ENCODE measurements at regions not wholly inside any gene's neighbourhood (a gene's known extent, or its start where the extent isn't known, plus 50 kb on each side); places are given as distances from the start of the nearest gene placed in this dataset.

DNA sequence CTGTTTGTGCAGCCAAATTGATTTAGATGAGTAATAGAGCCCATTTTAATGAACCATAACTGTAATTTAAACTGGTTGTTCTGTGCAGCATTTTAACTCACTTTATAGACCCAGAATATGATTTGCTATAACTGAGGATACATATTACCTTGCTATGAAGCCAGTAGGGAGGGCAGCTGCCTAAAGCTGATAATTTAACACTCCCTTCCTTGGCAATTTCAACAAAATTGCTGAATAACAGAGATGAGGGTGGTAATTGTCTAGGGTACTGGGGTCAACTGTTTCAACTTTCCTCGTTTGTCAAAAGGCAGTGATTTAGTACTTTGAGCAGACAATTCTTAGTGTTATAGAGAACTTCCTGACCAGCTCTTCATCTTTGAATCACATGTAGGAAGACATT lies 304.9 kb upstream of the POU1F1 start:
- Histone ChIP-seq H3T11ph (ENCODE audit: low read length) (no peak overlapping the region), H3K18ac (ENCODE audit: insufficient read length, low read depth, low read length) (no peak overlapping the region), H3K23me2 (ENCODE audit: insufficient read length, low read depth, low read length, poor library complexity, severe bottlenecking) (no peaks in the 10 kb centered on the region), H3K4me1 (ENCODE audit: insufficient read depth, low read length) (no peaks in the 10 kb centered on the region), H3K79me2 (ENCODE audit: insufficient read depth, low read length) (no peaks in the 10 kb centered on the region), H3K9ac (ENCODE audit: extremely low read depth, insufficient read length, low read length) (no peak overlapping the region), H4K5ac (ENCODE audit: insufficient read length, low read depth, low read length) (no peak overlapping the region), H3K14ac (ENCODE audit: insufficient read depth, low read length) (no peak overlapping the region), H3K79me1 (ENCODE audit: insufficient read depth, low read depth, low read length, poor library complexity, severe bottlenecking) (no peaks in the 10 kb centered on the region), H2BK20ac (ENCODE audit: low read depth, low read length, poor library complexity, severe bottlenecking) (no peak overlapping the region), H3K4ac (ENCODE audit: low read depth, low read length) (no peak overlapping the region), H2BK5ac (ENCODE audit: insufficient read length, low read length) (no peak overlapping the region), H3K27me3 (ENCODE audit: insufficient read depth, low read length) (no peaks in the 10 kb centered on the region), H4K8ac (replicated peaks; ENCODE audit: insufficient read length, low read depth, low read length) (no peak overlapping the region), H3K4me2 (ENCODE audit: insufficient read depth, insufficient read length, low read length) (no peak overlapping the region), H3K27ac (ENCODE audit: insufficient read length, low read depth, low read length) (no peak overlapping the region), H2AFZ (ENCODE audit: low read length) (no peak overlapping the region), H4K91ac (ENCODE audit: insufficient read length, low read depth, low read length) (no peak overlapping the region), H3K23ac (ENCODE audit: insufficient read length, low read depth, low read length) (no peak overlapping the region), H2AK5ac (ENCODE audit: insufficient read length, low read length) (no peak overlapping the region), H2BK15ac (ENCODE audit: low read depth, low read length) (no peak overlapping the region), H3K56ac (ENCODE audit: insufficient read length, low read depth, low read length) (no peak overlapping the region), H2BK120ac (ENCODE audit: low read depth, low read length, poor library complexity, severe bottlenecking) (no peak overlapping the region), H2BK12ac (ENCODE audit: insufficient read length, low read depth, low read length) (no peak overlapping the region), H4K20me1 (ENCODE audit: control insufficient read depth, insufficient read depth, insufficient read length) (no peaks in the 10 kb centered on the region), H3K9me3 (ENCODE audit: control insufficient read depth, low read depth, low read length) (no peaks in the 10 kb centered on the region)
- no peaks in the 10 kb centered on the region for H3K4me1 Mint-ChIP-seq
- H3K27me3 Mint-ChIP-seq (ENCODE audit: low read depth) = no peaks in the 10 kb centered on the region
- TF ChIP-seq, protein P1, sequence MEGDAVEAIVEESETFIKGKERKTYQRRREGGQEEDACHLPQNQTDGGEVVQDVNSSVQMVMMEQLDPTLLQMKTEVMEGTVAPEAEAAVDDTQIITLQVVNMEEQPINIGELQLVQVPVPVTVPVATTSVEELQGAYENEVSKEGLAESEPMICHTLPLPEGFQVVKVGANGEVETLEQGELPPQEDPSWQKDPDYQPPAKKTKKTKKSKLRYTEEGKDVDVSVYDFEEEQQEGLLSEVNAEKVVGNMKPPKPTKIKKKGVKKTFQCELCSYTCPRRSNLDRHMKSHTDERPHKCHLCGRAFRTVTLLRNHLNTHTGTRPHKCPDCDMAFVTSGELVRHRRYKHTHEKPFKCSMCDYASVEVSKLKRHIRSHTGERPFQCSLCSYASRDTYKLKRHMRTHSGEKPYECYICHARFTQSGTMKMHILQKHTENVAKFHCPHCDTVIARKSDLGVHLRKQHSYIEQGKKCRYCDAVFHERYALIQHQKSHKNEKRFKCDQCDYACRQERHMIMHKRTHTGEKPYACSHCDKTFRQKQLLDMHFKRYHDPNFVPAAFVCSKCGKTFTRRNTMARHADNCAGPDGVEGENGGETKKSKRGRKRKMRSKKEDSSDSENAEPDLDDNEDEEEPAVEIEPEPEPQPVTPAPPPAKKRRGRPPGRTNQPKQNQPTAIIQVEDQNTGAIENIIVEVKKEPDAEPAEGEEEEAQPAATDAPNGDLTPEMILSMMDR (conservative IDR thresholded peaks at IDR 0.05) = no peak
- H3K36me3 Mint-ChIP-seq (ENCODE audit: insufficient read depth in 1 of 3, low read depth in 3 of 3) = no peaks in the 10 kb centered on the region
- no peak overlapping the region for H3K4me3 Mint-ChIP-seq
- no peaks in the 10 kb centered on the region; a peak in 1 of 5 replicates for H3K9me3 Mint-ChIP-seq
- no peak overlapping the region for H3K27ac Mint-ChIP-seq
- WGBS (ENCODE audit: extremely low coverage, insufficient read length, low lambda C conversion rate) = no CpG with 5 or more reads among the region's 1 CpG
- DNase-seq = no peak

Measured in H9 (cell line).